ENCODE measurements at regions not wholly inside any gene's neighbourhood (a gene's known extent, or its start where the extent isn't known, plus 50 kb on each side); places are given as distances from the start of the nearest gene placed in this dataset.
"Not testable (repeated sequence)": the region's sequence is repeated elsewhere in the genome, so short reads cannot be mapped to it uniquely, and the experiment has no call there.

- Mint-ChIP-seq H3K4me1 (no peaks in the 10 kb centered on the region), H3K4me3 (no peak overlapping the region), H3K27me3 (ENCODE audit: low read depth in 3 of 3) (peaks cover 0 to 2% (median 0%) of the 10 kb centered on the region in 3 donors), H3K9me3 (peaks cover 1 to 14% (median 3%) of the 10 kb centered on the region in 6 donors), H3K27ac (no peak overlapping the region), H3K36me3 (no peaks in the 10 kb centered on the region)
- no peak for DNase-seq
Measured at GRCh38 chr5:92017776-92018175, 634.7 kb upstream of the ARRDC3 start.

DNA sequence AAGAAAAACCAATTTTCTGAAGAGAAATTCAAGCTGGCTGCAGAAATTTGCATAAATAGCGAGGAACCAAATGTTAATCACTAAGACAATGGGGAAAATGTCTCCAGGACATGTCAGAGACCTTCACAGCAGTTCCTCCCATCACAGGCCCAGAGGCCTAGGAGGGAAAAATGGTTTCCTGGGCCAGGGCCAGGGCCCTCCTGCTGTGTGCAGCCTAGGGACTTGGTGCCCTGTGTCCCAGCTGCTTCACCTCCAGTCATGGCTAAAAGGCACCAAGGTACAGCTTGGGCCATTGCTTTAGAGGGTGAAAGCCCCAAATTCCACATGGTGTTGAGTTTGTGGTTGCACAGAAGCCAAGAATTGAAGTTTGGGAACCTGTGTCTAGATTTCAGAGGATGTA, 628.7 kb upstream of the ARRDC3 start:
- not testable (repeated sequence) for H3K36me3 Mint-ChIP-seq; H3K4me3 Mint-ChIP-seq; DNase-seq; H3K4me1 Mint-ChIP-seq; H3K27ac Mint-ChIP-seq; H3K27me3 Mint-ChIP-seq (ENCODE audit: low read depth in 3 of 3)
- H3K9me3 Mint-ChIP-seq = peaks cover 4 to 37% (median 9%) of the 10 kb centered on the region in 6 donors

DNA sequence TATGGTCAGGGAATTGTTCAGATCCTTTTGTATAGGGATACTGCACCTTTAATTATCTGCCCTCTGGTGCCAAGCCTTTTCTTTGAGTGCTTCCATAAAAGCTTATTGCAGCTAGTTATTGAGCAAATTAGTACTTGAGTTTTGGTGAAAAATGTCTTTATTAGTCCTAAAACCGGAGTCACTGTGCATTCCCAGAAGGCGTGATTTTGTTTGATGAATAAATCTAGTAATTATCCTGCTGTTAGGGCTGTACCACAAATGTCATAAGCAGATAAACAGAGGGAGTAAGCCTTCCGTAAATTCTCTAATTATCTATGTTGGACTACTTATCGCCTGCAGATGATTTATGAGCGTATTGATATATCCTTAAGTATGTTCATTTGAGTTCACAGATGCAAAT, 620.7 kb upstream of the ARRDC3 start:
- H3K27me3 Mint-ChIP-seq (ENCODE audit: low read depth in 3 of 3) = no peaks in the 10 kb centered on the region
- H3K9me3 Mint-ChIP-seq = peaks cover 0 to 19% (median 0%) of the 10 kb centered on the region in 6 donors
- H3K4me3 Mint-ChIP-seq = no peak overlapping the region
- H3K27ac Mint-ChIP-seq = no peak overlapping the region
- H3K36me3 Mint-ChIP-seq = no peaks in the 10 kb centered on the region
- no peak for DNase-seq
- H3K4me1 Mint-ChIP-seq = no peaks in the 10 kb centered on the region

- H3K27ac Mint-ChIP-seq = no peak overlapping the region
- no peak for DNase-seq
- peaks cover 0 to 12% (median 0%) of the 10 kb centered on the region in 6 donors for H3K9me3 Mint-ChIP-seq
- H3K4me3 Mint-ChIP-seq = no peak overlapping the region
- no peaks in the 10 kb centered on the region for H3K27me3 Mint-ChIP-seq (ENCODE audit: low read depth in 3 of 3)
- no peaks in the 10 kb centered on the region for H3K36me3 Mint-ChIP-seq
- no peaks in the 10 kb centered on the region for H3K4me1 Mint-ChIP-seq
Measured at GRCh38 chr5:92002721-92003274, 619.7 kb upstream of the ARRDC3 start.

DNA sequence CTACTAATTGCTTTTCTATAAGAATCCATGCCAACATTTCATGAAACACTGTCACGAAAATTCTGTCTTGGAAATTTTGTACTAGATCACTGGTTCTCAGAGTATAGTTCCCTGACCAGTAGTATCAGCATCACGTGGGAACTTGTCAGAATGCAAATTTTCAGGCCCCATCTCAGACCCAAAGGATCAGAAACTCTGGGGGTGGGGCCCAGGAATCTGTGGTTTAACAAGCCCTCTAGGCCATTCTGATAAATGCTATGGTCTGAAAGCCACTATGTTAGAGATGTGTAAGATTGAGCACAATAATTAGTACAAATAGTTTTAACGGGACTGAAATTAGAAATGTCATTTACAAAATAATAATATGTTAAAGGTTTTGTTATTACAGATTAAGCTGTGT, 615.7 kb upstream of the ARRDC3 start:
- Mint-ChIP-seq H3K27ac (no peak overlapping the region), H3K9me3 (peaks cover 0 to 8% (median 1%) of the 10 kb centered on the region in 6 donors), H3K4me1 (no peaks in the 10 kb centered on the region), H3K27me3 (ENCODE audit: low read depth in 3 of 3) (no peaks in the 10 kb centered on the region), H3K36me3 (no peaks in the 10 kb centered on the region), H3K4me3 (no peak overlapping the region)
- DNase-seq = no peak

DNA sequence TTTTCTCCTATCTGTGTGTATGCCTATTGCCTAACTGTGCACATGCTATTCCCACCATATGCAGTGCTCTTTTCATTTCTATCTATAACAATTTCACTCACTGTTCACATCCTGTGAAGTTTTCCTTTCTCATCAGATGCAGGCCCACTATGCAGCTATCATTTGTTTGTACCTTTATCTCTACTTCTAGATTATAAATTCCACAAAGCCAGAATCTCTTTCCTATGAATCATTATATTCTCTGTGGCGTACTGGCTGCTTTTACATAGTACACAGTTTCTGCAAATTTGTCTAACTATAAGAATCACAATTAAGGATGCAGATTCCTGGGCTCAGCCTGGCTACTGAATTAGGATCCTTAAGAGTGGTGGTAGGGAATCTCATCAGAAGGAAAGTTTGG, 600.8 kb upstream of the ARRDC3 start:
- DNase-seq = no peak
- Mint-ChIP-seq H3K27ac (no peak overlapping the region), H3K36me3 (no peaks in the 10 kb centered on the region), H3K4me1 (no peaks in the 10 kb centered on the region), H3K4me3 (no peak overlapping the region), H3K27me3 (ENCODE audit: low read depth in 3 of 3) (peaks cover 0 to 1% (median 0%) of the 10 kb centered on the region in 3 donors), H3K9me3 (peaks cover 2 to 18% (median 9%) of the 10 kb centered on the region in 6 donors)

DNA sequence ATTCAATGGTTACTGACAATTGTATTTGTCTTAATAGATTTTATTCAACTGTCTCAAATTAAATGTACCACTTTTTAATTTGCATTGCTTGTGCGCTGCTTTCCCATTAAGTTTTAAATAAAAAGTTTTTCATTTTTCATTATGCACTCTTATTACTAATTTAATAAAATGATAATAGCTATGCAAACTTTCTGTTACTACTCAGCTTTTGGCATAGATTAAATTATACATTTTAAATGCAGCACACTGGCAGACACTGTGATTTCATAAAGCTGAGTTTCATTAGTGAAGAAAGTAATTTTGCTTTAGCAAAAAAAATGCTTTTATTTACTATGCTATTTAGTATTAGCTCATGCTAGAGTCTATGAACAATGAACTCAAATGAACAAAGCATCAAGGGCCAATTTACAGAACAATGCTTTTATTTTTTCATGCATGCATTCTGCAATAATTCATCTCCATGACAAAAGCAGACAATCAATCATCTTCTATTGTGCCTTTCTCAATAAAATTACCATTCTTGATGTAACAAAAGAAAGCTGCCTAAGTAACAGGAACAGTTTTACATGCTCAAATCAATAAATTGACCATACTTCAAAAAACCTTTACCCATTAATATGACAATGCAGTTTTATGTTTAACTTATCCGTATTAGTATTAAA, 595.2 kb upstream of the ARRDC3 start:
- Mint-ChIP-seq H3K9me3 (peaks cover 2 to 14% (median 7%) of the 10 kb centered on the region in 6 donors), H3K4me1 (no peaks in the 10 kb centered on the region), H3K36me3 (no peaks in the 10 kb centered on the region), H3K27me3 (ENCODE audit: low read depth in 3 of 3) (peaks cover 0 to 1% (median 0%) of the 10 kb centered on the region in 3 donors), H3K4me3 (no peak overlapping the region), H3K27ac (no peak overlapping the region)
- DNase-seq = no peak

DNA sequence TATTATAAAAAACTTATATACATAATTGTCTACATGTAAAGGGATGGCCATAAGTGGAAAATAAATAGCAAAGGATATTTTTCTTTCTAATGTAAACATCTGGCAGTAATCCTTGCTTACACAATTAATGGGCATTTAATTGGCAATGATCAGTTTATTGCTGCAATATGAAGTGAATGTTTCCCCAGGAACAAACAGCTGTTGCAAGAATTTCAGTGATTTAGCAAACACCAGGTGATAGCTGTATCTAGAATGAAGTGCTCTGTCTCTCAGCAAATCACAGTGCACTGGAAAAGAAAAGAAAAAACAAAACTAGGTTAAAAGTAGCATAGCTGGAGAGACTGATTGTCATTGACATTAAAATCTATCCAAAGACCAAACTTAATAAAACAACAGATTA, 594.5 kb upstream of the ARRDC3 start:
- Mint-ChIP-seq H3K9me3 (peaks cover 2 to 14% (median 7%) of the 10 kb centered on the region in 6 donors), H3K36me3 (no peaks in the 10 kb centered on the region), H3K27me3 (ENCODE audit: low read depth in 3 of 3) (peaks cover 0 to 1% (median 0%) of the 10 kb centered on the region in 3 donors), H3K27ac (no peak overlapping the region), H3K4me3 (no peak overlapping the region), H3K4me1 (no peaks in the 10 kb centered on the region)
- DNase-seq = no peak

GRCh38 chr5:91976451-91976850, 593.3 kb upstream of the ARRDC3 start:
- Mint-ChIP-seq H3K4me3 (no peak overlapping the region), H3K27ac (no peak overlapping the region), H3K36me3 (no peaks in the 10 kb centered on the region), H3K9me3 (peaks cover 0 to 7% (median 4%) of the 10 kb centered on the region in 6 donors), H3K27me3 (ENCODE audit: low read depth in 3 of 3) (peaks cover 0 to 1% (median 0%) of the 10 kb centered on the region in 3 donors), H3K4me1 (no peaks in the 10 kb centered on the region)
- no peak for DNase-seq

DNA sequence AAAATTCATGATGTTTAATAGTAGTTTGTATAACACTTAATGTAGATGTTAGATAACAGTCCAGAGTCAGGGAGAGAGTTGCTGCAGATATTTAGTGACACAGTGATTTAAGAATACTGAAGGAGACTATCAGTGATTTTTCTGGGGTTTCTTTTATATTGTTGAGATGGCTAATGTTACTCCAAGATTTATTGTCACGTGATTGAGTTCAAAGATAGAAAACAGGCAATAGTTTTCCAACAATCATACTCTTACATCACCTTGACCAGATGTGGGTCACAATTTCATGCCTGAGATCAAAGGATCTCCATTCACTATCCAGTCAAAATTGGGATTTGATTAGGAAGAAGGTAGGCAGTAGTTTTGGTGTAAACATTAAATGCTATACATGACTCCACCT, 580.0 kb upstream of the ARRDC3 start:
- H3K27me3 Mint-ChIP-seq (ENCODE audit: low read depth in 3 of 3) = no peaks in the 10 kb centered on the region
- no peak for DNase-seq
- H3K27ac Mint-ChIP-seq = no peak overlapping the region
- H3K4me3 Mint-ChIP-seq = no peak overlapping the region
- H3K4me1 Mint-ChIP-seq = no peaks in the 10 kb centered on the region
- H3K36me3 Mint-ChIP-seq = no peaks in the 10 kb centered on the region
- H3K9me3 Mint-ChIP-seq = peaks cover 0 to 8% (median 4%) of the 10 kb centered on the region in 6 donors

- Mint-ChIP-seq H3K9me3 (peaks cover 0 to 4% (median 4%) of the 10 kb centered on the region in 6 donors), H3K27me3 (ENCODE audit: low read depth in 3 of 3) (peaks cover 0 to 3% (median 0%) of the 10 kb centered on the region in 3 donors), H3K4me3 (no peak overlapping the region), H3K36me3 (no peaks in the 10 kb centered on the region), H3K4me1 (no peaks in the 10 kb centered on the region), H3K27ac (no peak overlapping the region)
- DNase-seq = no peak
Measured at GRCh38 chr5:91957666-91958065, 574.5 kb upstream of the ARRDC3 start.

DNA sequence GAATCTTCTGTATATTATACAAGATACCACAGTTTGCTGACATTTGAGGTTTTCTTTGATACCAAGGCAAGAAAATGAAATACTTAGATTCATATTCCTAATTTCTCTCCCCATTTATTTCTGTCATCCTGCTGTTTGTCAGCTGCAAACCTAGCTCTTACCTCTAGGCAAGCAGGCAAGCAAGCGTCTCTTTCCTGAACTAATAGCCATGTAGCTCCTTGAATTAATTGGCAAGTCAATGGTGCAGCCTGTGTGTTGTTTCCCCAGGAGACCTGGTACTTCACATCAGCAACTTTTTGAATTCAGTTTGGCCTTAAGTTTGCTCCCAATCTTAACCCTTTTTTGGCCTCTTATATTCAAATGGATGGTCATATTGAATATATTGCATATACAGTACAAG, 573.6 kb upstream of the ARRDC3 start:
- DNase-seq = no peak
- peaks cover 0 to 3% (median 0%) of the 10 kb centered on the region in 3 donors for H3K27me3 Mint-ChIP-seq (ENCODE audit: low read depth in 3 of 3)
- no peaks in the 10 kb centered on the region for H3K9me3 Mint-ChIP-seq
- H3K27ac Mint-ChIP-seq = no peak overlapping the region
- H3K4me3 Mint-ChIP-seq = no peak overlapping the region
- H3K36me3 Mint-ChIP-seq = no peaks in the 10 kb centered on the region
- H3K4me1 Mint-ChIP-seq = no peaks in the 10 kb centered on the region

- Mint-ChIP-seq H3K27me3 (ENCODE audit: low read depth in 3 of 3) (peaks cover 0 to 3% (median under 1%) of the 10 kb centered on the region in 3 donors), H3K4me3 (no peak overlapping the region), H3K27ac (no peak overlapping the region), H3K9me3 (peaks cover 0 to 7% (median under 1%) of the 10 kb centered on the region in 6 donors), H3K36me3 (no peaks in the 10 kb centered on the region), H3K4me1 (no peaks in the 10 kb centered on the region)
- DNase-seq = no peak
Measured at GRCh38 chr5:91955610-91956009, 572.5 kb upstream of the ARRDC3 start.

- Mint-ChIP-seq H3K4me1 (no peaks in the 10 kb centered on the region), H3K36me3 (no peaks in the 10 kb centered on the region), H3K27ac (no peak overlapping the region), H3K9me3 (peaks cover 0 to 14% (median 3%) of the 10 kb centered on the region in 6 donors), H3K4me3 (no peak overlapping the region), H3K27me3 (ENCODE audit: low read depth in 3 of 3) (peaks cover 0 to 3% (median 2%) of the 10 kb centered on the region in 3 donors)
- DNase-seq = no peak
Measured at GRCh38 chr5:91954136-91954535, 571.0 kb upstream of the ARRDC3 start.

DNA sequence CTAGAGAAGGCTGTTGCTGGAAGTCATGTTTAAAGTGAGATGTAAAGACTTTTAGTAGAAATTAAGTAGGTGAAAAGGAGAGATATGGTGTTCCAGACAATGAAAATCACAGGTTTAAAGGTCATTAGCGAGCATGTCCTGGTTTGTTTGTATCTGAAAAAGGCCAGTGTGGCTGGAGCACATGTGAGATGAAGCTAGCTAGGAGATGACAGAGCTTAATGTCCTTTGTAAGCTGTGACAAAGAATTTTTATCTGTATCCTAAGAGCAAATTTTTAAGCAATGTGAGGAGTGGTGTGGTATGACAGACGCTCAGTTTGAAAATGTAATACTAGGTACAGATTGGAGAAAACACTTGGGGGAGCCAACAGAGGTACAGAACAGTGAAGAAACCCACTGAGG, 567.2 kb upstream of the ARRDC3 start:
- Mint-ChIP-seq H3K4me3 (no peak overlapping the region), H3K4me1 (no peaks in the 10 kb centered on the region), H3K27ac (no peak overlapping the region), H3K27me3 (ENCODE audit: low read depth in 3 of 3) (peaks cover 0 to 2% (median under 1%) of the 10 kb centered on the region in 3 donors), H3K9me3 (peaks cover 0 to 20% (median 3%) of the 10 kb centered on the region in 6 donors), H3K36me3 (no peaks in the 10 kb centered on the region)
- DNase-seq = no peak

All from immature natural killer cell (primary cell).